NCI-H748 (cell line): ENCODE measurements at regions not wholly inside any gene's neighbourhood (a gene's known extent, or its start where the extent isn't known, plus 50 kb on each side); places are given as distances from the start of the nearest gene placed in this dataset.

Source experiments
- DNase-seq: peaks from one replicate; lab custom pipeline; 2025; ENCODE audit not compliant: unreplicated experiment; lab: John Stamatoyannopoulos, UW

DNA sequence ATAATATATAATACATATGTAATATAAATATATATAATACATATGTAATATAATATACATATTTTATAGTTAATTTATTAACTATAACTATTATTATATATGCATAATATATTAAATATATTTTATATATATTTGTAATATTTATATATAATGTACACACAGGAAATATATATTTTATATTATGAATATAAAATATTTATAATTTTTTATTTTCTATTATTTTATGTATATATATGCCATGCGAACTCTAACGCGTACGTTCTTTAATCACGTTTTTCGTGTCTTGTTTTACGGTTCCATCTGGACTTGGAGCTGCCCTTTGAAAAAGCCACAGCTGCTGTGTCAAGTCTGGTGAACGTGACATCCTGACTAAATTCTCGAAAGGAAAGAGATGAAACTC lies 332.1 kb downstream of the ASMT start:
- no peak for DNase-seq
